ENCODE measurements at regions not wholly inside any gene's neighbourhood (a gene's known extent, or its start where the extent isn't known, plus 50 kb on each side); places are given as distances from the start of the nearest gene placed in this dataset.

- DNase-seq (ENCODE audit: low spot score): no peak
- ATAC-seq (ENCODE audit: low FRiP score): no peak
- TF ChIP-seq CTCF (IDR thresholded peaks at IDR 0.05): no peak
Measured at GRCh38 chr22:47609653-47610052, 847.2 kb downstream of the TBC1D22A start.

GRCh38 chr22:47608421-47608820 lies 846.0 kb downstream of the TBC1D22A start:
- no peak for TF ChIP-seq CTCF (IDR thresholded peaks at IDR 0.05)
- DNase-seq (ENCODE audit: low spot score) (no peak), ATAC-seq (ENCODE audit: low FRiP score) (no peak)

- no peak for TF ChIP-seq CTCF (IDR thresholded peaks at IDR 0.05)
- no peak for ATAC-seq (ENCODE audit: low FRiP score)
- DNase-seq (ENCODE audit: low spot score): no peak
Measured at GRCh38 chr22:47607486-47607885, 845.0 kb downstream of the TBC1D22A start.

- TF ChIP-seq CTCF (IDR thresholded peaks at IDR 0.05): no peak
- DNase-seq (ENCODE audit: low spot score): no peak
- no peak for ATAC-seq (ENCODE audit: low FRiP score)
Measured at GRCh38 chr22:47606426-47606825, 844.0 kb downstream of the TBC1D22A start.

- TF ChIP-seq CTCF (IDR thresholded peaks at IDR 0.05): no peak
- no peak for DNase-seq (ENCODE audit: low spot score)
- no peak for ATAC-seq (ENCODE audit: low FRiP score)
Measured at GRCh38 chr22:47605886-47606285, 843.4 kb downstream of the TBC1D22A start.

- TF ChIP-seq CTCF (IDR thresholded peaks at IDR 0.05): no peak
- DNase-seq (ENCODE audit: low spot score): no peak
- ATAC-seq (ENCODE audit: low FRiP score): no peak
Measured at GRCh38 chr22:47605441-47605840, 843.0 kb downstream of the TBC1D22A start.

- ATAC-seq (ENCODE audit: low FRiP score) (no peak), DNase-seq (ENCODE audit: low spot score) (no peak)
- no peak for TF ChIP-seq CTCF (IDR thresholded peaks at IDR 0.05)
Measured at GRCh38 chr22:47604563-47604962, 842.1 kb downstream of the TBC1D22A start.

All from omental fat pad (tissue), 3 donors.